ENCODE measurements at regions not wholly inside any gene's neighbourhood (a gene's known extent, or its start where the extent isn't known, plus 50 kb on each side); places are given as distances from the start of the nearest gene placed in this dataset.
"Not testable (repeated sequence)": the region's sequence is repeated elsewhere in the genome, so short reads cannot be mapped to it uniquely, and the experiment has no call there.

DNA sequence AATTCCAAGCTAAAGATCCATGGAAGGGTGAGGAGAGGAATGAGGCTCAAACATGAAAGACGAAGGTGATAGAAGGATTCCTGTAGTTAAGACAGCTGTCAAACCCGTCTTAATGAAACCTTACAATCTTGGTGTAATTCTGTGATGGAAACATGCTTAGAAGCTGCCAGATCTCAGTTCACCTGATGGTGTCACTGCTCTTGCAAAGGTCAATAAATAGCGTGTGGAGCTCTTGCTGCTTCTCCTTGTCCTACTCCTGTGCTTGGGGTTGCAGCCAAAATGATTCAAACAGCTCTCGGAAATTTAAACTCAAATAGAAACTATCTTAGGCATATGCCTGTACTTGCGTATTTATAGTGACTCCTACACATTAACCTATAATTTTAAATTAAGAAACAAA, 1705.0 kb downstream of the OLFM4 start:
- no peak for DNase-seq (ENCODE audit: low spot score)

DNA sequence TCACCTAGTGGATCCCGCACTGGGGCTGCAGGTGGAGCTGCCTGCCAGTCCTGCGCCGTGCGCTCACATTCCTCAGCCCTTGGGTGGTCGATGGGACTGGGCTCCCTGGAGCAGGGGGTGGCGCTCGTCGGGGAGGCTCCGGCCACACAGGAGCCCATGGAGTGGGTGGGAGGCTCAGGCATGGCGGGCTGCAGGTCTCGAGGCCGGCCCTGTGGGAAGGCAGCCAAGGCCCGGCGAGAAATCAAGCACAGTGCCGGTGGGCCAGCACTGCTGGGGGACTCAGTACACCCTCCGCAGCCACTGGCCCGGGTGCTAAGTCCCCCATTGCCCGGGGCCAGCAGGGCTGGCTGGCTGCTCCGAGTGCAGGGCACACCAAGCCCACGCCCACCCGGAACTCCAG, 1708.6 kb downstream of the OLFM4 start:
- DNase-seq (ENCODE audit: low spot score), result not testable (repeated sequence)

DNA sequence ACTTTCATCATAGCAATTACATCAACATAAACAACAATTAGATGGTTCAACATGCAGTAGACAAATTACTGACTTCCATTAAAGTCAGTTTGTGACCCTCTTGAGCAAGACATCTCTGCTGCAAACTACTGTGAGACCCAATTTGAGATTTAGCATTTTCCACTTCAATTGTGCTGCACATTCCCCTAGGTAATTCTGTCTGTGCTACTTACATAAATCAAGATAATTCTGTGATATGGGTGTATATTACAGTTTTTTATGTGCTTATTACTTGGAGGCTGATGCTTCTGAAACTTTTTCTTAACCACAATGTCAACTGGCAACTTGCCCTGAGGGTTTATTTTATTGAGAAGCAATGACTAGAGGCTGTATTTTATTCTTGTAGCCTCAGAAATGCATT, 1714.4 kb downstream of the OLFM4 start:
- no peak for DNase-seq (ENCODE audit: low spot score)

DNA sequence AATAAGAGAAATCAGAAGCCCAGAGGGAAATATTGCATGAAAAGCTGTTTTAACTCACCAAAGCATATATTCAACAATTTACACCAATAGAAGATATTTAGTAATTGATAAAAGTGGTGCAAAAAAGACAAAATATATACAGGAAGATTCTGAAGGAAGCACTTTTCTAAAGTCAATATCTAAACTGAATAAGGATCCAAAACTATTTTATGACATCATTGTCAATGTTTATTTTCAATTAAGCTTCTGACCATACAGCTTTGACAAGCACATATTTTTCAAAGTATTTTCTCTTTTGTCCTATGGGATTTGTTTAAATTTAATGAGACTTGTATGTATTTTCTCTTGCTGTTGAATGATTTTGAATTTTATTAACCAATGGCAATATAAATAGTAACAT, 1716.1 kb downstream of the OLFM4 start:
- no peak for DNase-seq (ENCODE audit: low spot score)

DNA sequence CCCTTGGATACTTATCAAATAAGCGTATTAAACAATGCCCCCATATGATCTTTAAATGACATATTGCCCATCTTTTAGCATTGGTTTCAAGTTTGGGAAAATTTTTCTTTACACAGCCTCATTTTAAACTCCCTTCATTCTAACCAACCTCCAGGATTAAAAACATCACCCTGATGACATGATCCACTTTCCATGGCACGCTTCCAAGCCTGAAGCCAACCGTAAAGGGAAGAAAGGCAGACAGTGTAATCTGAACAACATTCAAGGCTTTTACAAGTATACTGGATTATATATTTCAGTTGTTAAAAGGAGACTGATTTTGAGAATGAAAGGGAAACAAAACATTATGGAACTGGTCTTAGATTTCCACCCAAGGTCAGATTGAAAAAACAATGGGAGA, 1721.9 kb downstream of the OLFM4 start:
- DNase-seq (ENCODE audit: low spot score), result no peak

DNA sequence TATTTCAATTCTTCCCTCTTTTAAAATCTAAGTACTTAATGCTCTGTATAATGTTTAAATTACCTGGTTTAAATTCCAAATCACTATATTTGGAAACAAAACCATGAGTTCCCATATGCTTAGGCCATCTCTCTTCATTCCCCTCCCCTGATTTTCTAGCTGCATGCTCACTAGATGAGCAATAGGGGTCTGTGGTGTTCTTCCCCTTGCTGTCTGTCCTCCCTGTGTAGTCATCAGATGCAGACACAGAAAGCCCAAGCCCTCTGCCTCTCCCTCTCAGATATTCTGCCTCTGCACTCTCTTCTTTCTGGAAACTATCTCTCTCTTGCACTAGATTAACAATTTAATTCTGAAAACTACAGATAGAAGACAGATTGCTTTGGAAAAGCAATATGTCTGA, 1730.2 kb downstream of the OLFM4 start:
- DNase-seq (ENCODE audit: low spot score), result no peak

DNA sequence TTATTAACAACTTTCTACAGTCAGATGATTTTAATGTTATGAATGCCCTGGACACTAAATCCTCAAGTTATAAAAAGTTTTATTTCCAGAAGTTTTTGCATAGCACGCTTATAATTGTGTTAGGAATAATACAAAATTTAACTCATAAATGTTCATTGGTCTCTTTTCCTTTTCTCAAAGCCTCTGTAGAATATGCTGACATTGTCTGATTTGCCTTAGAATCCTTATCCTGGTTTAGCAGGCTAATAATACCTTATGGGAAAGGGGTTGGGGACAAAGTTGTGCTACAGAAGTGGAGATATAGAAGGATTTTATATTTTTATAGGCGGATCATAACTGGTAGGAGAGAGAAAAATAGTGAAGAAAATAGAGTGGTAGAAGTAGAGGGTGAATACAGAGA, 1739.6 kb downstream of the OLFM4 start:
- DNase-seq (ENCODE audit: low spot score), result no peak

DNA sequence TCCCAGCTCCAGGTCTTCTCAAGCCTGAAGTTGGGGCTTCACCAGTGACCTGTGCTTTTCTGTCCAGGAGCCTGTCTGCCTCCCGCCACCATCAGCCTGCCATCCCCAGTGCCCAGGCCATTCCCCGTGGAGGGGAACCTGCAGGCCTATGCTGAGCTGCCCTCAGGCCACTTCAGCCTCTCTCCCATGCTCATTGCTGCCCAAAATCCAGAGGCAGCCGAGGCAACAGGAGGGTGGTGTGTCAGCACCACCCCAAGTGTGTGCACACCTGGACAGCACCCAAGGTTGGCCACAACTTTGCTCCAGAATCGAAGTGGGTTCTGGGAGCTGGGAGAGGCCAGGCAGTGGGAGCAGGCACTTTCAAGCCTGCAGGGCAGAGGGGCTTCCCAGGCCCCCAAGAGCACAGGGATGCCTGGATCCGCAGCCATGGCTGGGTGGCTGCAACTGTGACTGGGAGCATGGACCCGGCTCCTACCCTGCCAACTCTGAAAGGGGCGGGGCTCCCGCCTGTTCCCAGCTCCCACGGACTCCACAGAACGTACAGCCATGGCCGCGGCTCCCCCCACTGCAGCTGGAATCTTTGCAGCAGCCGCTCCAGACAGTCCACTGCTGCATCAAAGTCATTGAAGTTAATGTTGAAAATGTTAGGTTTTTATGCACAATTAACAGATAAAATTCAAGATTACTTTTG, 1747.0 kb downstream of the OLFM4 start:
- DNase-seq (ENCODE audit: low spot score), result no peak

DNA sequence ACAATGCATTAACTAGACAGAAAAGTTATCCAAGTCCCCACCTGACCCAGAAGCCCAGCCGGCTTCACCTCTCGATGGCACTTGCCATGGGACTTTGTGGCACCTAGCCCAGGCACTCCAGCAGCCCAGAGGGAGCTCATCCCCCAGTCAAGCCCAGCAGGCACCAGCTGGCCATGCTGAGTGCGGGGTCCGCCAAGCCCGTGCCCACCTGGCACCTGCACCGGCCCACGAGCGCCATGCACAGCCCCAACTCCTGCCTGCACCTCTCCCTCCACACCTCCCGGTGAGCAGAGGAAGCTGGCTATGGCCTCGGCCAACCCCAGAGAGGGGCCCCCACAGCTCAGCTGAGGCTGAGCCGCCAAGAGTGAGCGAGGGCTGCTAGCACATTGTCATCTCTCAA, 1759.1 kb downstream of the OLFM4 start:
- no peak for DNase-seq (ENCODE audit: low spot score)

DNA sequence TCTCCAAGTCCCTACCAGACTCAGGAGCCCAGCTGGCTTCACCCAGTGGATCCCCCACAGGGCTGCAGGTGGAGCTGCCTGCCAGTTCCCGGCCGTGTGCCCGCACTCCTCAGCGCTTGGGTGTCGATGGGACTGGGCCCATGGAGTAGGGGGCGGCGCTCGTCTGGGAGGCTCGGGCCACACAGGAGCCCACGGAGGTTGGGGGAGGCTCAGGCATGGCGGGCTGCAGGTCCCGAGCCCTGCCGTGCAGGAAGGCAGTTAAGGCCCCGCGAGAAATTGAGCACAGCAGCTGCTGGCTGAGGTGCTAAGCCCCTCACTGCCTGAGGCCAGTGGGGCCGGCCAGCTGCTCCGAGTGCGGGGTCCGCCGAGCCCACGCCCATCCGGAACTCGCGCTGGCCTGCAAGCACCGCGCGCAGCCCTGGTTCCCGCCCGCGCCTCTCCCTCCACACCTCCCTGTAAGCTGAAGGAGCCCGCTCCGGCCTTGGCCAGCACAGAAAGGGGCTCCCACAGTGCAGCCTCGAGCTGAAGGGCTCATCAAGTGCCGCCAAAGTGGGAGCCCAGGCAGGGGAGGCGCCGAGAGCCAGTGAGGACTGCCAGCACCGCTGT, 1771.1 kb downstream of the OLFM4 start:
- DNase-seq (ENCODE audit: low spot score), result no peak

DNA sequence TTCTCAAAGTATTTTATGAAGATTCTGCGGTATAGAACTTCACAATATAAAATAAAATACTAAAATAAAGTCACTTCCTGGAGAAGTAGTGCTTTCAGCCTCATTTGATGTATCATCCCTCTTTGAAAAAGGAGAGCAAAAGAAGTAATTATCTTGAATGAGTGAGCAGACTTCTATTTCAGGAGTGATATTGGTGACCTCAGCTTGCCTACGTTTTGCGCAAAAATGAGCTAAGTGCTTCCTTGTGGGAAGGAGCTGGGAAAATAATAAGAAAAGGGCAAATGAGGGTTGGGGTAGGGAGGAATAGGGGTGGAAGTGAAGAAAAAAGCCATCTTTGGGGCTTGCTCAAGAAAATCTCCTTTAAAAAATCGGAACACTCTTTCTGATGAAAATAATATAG, 1773.6 kb downstream of the OLFM4 start:
- no peak for DNase-seq (ENCODE audit: low spot score)

DNA sequence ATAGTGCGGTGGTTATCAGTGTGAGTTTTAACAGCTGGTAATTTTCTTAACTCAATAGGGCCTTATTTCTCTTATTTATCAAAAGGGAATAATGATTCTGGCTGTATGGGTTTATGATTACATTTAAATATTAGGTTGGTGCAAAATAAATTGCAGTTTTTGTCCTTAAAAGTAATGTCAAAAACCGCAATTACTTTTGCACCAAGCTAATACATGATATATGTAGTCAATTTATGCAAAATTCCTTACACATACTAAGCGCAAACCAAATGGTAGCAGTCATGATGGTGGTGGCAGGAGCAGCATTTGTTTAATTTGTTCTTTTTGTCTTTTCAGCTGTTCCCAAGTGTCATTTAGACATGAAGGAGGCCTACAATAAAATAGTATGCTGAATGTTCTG, 1777.1 kb downstream of the OLFM4 start:
- DNase-seq (ENCODE audit: low spot score), result no peak

DNA sequence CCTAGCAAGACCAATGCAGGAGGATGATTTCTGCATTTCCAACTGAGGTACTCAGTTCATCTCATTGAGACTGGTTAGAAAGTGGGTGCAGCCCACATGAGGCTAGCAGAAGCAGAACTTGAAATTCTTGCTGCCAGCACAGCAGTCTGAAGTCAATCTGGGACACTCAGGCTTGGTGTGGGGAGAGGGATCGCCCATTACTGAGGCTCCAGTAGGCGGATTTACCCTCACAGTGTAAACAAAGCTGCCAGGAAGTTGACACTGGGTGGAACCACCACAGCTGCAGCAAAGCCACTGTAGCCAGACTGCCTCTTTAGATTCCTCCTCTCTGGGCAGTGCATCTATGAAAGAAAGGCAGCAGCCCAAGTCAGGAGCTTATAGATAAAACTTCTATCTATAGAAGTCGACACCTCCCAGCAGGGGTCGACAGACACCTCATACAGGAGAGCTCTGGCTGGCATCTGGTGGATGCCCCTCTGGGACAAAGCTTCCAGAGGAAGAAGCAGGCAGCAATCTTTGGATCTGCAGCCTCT, 1793.4 kb downstream of the OLFM4 start:
- not testable (repeated sequence) for DNase-seq (ENCODE audit: low spot score)

DNA sequence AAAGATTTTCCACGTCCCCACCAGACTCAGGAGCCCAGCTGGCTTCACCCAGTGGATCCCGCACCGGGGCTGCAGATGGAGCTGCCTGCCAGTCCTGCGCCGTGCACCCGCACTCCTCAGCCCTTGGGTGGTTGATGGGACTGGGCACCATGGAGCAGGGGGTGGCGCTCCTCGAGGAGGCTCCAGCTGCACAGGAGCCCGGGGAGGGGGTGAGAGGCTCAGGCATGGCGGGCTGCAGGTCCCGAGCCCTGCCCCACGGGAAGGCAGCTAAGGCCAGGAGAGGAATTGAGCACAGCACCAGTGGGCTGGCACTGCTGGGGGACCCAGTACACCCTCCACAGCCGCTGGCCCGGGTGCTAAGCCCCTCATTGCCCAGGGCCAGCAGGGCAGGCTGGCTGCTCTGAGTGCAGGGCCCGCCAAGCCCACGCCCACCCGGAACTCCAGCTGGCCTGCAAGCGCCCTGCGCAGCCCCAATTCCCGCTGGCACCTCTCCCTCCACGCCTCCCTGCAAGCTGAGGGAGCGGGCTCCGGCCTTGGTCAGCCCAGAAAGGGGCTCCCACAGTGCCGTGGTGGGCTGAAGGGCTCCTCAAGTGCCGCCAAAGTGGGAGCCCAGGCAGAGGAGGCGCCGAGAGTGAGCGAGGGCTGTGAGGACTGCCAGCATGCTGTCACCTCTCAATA, 1800.9 kb downstream of the OLFM4 start:
- not testable (repeated sequence) for DNase-seq (ENCODE audit: low spot score)

DNA sequence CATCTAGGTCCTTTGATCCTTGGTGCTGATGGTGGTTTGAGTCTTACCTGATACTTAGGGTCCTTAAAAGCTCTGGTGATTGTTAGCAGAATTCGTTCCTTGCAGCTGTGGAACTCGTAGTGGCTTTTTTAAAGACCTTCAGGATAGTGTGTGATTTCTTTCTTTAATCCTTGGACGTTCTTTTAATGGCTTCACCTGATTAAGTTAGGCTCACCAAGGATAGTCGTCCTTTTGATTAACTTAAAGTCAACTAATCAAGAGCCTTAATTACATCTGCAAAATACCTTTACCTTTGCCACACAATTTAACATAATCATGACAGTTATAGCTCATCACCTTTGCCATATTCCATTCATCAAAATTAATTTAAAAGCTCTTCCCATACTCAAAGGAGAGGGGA, 1807.7 kb downstream of the OLFM4 start:
- DNase-seq (ENCODE audit: low spot score), result no peak

DNA sequence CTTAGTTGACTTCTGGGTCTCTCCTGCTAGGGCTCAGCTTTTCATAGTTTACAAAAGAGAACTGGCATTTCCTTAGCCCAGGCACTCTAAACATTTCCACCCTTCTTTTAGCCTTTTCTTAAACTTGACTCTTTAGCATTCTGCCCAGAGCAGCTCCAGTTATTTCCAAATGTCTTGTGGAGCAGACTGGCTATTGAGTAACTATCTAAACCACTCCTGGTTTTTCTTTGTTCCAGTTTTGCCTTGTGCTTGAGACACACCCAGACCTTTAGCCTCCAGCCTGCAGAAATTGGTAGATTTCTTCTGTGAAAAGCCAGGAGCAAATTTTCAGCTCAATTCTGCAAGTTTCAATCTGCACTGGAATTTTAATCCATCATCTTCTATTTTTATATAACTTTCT, 1813.1 kb downstream of the OLFM4 start:
- no peak for DNase-seq (ENCODE audit: low spot score)

DNA sequence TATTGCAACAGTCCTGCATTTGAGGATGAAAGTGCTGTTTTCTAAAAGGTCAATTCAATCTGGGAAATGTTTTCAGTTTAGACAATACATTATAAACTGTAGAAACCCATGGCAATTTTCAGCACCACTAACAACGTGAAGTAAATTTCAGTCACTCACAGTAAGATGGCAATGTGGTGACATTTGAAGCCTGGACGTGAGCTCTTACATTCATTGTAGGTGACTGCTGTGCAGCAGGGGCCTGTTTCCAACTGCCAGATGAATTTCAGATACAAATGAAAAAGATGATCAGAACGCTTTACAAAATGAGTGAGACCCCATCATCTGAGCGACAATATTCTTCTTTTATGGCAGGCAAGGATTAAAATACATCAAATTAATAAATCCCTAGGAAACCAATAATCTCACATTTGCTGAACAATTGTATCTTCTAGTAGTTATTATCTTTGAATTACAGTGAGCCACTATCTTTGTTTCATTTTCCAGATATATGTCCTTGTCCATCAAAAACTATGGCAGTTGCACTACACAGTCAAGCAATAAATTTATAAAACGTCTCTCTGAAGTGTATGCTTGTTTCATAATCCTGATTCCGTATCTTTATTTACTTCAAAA, 1816.8 kb downstream of the OLFM4 start:
- DNase-seq (ENCODE audit: low spot score), result no peak

DNA sequence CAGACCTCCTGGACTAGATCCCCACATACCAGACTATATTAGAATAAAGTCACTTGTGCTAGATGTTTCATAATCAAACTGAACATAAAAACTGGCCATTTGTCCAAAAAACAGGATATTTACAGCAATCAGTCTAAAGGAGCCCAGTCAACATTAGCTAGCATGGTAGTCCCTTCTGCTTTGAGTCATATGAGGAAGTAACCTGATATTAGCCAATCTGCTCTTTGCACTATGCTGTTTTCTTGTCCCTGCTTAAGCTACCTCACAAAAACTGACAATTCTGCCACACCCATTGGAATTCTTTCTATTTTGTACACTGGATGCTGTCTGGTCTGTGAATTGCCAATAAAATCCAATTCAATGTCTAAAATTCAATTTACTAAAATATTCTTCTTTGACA, 1824.2 kb downstream of the OLFM4 start:
- DNase-seq (ENCODE audit: low spot score), result no peak

DNA sequence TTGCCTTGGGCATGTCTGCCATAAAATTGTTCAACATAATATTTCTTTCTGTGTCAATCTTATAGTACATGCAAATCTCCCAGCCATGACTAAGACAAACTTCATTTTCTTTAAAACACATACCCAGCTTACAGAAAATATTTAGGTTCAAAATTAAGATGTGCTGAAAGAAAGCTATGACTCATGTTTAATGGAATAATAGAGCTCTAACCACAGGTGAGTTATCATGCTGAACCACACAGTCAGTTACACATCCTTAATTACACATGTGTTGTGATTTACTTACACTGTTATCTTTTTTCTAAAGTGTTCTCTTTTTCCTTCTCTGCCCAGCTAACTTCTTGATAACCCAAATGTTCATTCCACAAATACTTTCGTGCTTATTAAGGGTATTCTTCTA, 1831.2 kb downstream of the OLFM4 start:
- DNase-seq (ENCODE audit: low spot score), result no peak

DNA sequence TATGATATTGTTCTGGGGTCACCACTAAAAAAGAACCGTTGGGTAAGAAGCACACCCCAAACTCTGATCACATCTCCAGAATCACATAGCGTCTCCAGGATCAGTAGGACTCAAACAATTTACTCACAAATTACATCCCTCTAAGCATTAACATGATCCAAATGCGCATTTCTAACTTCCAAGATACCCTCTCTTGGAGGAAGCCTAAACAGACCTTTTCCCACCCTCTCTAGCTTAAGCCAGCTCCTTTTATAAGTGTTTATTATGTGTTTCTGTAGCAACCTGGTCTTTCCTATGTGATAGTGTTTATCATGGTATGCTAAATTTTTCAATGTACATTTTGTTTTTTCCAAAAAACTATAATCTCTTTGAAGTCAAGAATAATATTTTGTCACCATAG, 1846.5 kb downstream of the OLFM4 start:
- DNase-seq (ENCODE audit: low spot score), result no peak

DNA sequence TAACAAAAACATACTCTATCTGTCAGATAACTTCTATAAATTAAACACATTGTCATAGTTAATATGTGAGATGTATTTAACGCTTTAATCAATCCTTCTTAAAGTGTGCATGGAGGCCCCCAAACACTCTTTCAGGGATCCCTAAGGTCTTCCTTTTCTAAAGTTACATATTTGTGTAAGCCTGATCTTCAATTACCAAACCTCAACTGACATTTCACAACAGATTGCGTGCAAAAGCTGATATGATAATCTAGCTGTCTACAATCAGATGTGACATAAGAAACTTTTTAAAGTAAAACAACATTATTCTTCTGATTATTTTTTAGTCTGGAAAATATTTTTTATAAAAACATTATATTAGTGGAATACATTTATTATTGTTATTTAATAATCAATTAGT, 1850.4 kb downstream of the OLFM4 start:
- no peak for DNase-seq (ENCODE audit: low spot score)

DNA sequence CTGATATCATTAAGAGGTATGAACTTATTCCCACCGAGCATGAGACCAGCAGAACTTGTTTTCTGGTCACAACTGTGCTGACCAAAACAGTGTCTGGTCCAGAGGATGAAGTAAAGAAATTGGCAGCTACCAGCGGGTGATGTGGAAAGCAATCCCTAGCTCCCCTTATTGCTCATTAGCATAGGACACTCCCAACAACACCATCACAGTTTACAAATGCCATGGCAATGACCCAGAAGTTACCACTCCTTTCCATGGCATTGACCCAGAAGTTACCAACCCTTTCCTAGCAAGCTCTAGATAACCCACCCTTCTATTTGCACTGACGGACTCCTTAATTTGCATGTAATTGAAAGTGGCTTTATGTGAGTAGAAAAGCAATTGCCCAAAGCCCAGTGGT, 1856.1 kb downstream of the OLFM4 start:
- DNase-seq (ENCODE audit: low spot score), result no peak

DNA sequence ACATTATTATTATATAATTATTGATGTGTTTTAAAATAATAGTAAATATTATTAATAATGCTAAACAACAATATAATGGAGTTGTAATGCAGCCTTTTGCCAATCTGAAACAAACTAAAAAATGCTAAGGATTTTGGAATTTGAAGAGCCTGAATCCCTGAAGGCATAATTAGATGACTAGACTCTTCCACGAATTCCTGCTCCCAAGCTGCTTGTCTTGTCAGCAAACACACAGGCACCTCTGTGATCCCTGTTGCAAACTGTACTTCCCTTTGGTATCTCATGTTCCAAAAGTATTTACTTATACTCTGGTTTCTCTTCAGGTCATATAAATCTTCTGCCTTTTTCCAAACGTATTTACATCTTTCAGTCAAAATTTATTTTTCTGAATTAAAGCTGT, 1862.4 kb downstream of the OLFM4 start:
- DNase-seq (ENCODE audit: low spot score), result no peak

Data from globus pallidus (tissue), 1 donor.